Endothelial cell of umbilical vein (primary cell): ENCODE measurements at regions not wholly inside any gene's neighbourhood (a gene's known extent, or its start where the extent isn't known, plus 50 kb on each side); places are given as distances from the start of the nearest gene placed in this dataset.

Experiments used
- BruUV-seq: library from RNA; stranded (reverse); fragments of 400-500 nt; replicated peaks from 2 replicates; lab custom pipeline; 2021; lab: Mats Ljungman, UMichigan
- CTCF ChIA-PET: fragments of 300-600, 350-600 bp; sonication (Branson Sonifier 250); formaldehyde crosslinking; loops from one replicate; lab custom pipeline; 2021; ENCODE audit warnings: antibody characterized with exemption, inconsistent platforms; lab: Charles Lee
- POLR2A ChIA-PET: fragments of 300-600, 350-600 bp; sonication (Branson Sonifier 250); formaldehyde crosslinking; loops from one replicate; lab custom pipeline; 2021; ENCODE audit warnings: antibody characterized with exemption, inconsistent platforms; lab: Charles Lee
- DNase-seq: peaks from one replicate; pipeline ENCODE4 v3.0.0-alpha.2; 2011; ENCODE audit warnings: low read depth, low spot score
- FAIRE-seq: peaks from 2 replicates; lab custom pipeline; 2011; peaks lifted over from hg19 to GRCh38; lab: Jason Lieb, UNC
- H2AFZ ChIP-seq: 2 replicates; pipeline ENCODE4 v1.6.0; 2012; ENCODE audit warnings: low read depth, low read length, control low read depth, inconsistent platforms
- H3K27ac ChIP-seq: 2 replicates; pipeline ENCODE4 v1.5.1; 2011; ENCODE audit warnings: low read depth, mild to moderate bottlenecking, control low read depth, low read length, moderate library complexity; ENCODE audit not compliant: insufficient read depth
- H3K27me3 ChIP-seq, 2 experiments: 2 replicates each; pipeline versions ENCODE4 v1.6.0 to v1.6.1; 2011; ENCODE audit warnings: low read length in 2 of 2, mixed read lengths in 1 of 2; ENCODE audit not compliant: control insufficient read depth in 2 of 2, insufficient read depth in 2 of 2
- H3K36me3 ChIP-seq, 2 experiments: 2 replicates in 1 of 2; 3 replicates in 1 of 2; pipeline ENCODE4 v1.5.1; 2011; ENCODE audit warnings: low read length in 2 of 2, mild to moderate bottlenecking in 1 of 2, moderate library complexity in 1 of 2; ENCODE audit not compliant: control insufficient read depth in 2 of 2, insufficient read depth in 2 of 2; ENCODE audit errors: extremely low read depth in 1 of 2
- H3K4me1 ChIP-seq: 3 replicates; pipeline ENCODE4 v1.5.1; 2011; ENCODE audit warnings: mild to moderate bottlenecking, low read length; ENCODE audit not compliant: control insufficient read depth, insufficient read depth; ENCODE audit errors: extremely low read depth
- H3K4me2 ChIP-seq: 2 replicates; pipeline ENCODE4 v1.6.1; 2011; ENCODE audit warnings: low read length, control low read depth, mixed read lengths; ENCODE audit not compliant: insufficient read depth
- H3K4me3 ChIP-seq, 3 experiments: fragments of 200-600 bp in 1 of 3; sonication (generic), shearing (Covaris generic) in 1 of 3; replicated peaks in 1 of 3; 2 replicates each; pipeline ENCODE4 v1.5.1; 2011 to 2016; ENCODE audit warnings: control low read depth in 3 of 3, low read length in 3 of 3, mild to moderate bottlenecking in 2 of 3, inconsistent platforms in 1 of 3, low read depth in 1 of 3, moderate library complexity in 1 of 3; ENCODE audit not compliant: insufficient read depth in 1 of 3
- H3K79me2 ChIP-seq: 2 replicates; pipeline ENCODE4 v1.6.0; 2012; ENCODE audit warnings: low read length, inconsistent platforms; ENCODE audit not compliant: control insufficient read depth, insufficient read depth
- H3K9ac ChIP-seq: replicated peaks from 2 replicates; pipeline ENCODE3; 2011; ENCODE audit warnings: low read length, control low read depth; ENCODE audit not compliant: insufficient read depth; ENCODE audit errors: extremely low read depth
- H3K9me1 ChIP-seq: replicated peaks from 3 replicates; pipeline ENCODE4 v1.6.0; 2011; ENCODE audit warnings: mild to moderate bottlenecking, low read length; ENCODE audit not compliant: control insufficient read depth, insufficient read depth; ENCODE audit errors: extremely low read depth
- H3K9me3 ChIP-seq: replicated peaks from 2 replicates; pipeline ENCODE4 v1.5.1; 2012; ENCODE audit warnings: low read length, inconsistent platforms; ENCODE audit not compliant: control insufficient read depth, insufficient read depth
- H4K20me1 ChIP-seq: replicated peaks from 2 replicates; pipeline ENCODE3; 2011; ENCODE audit warnings: mild to moderate bottlenecking, low read length; ENCODE audit not compliant: control insufficient read depth, insufficient read depth; ENCODE audit errors: extremely low read depth
- EZH2 ChIP-seq: IDR thresholded peaks from 2 replicates; pipeline ENCODE4 v1.6.1; 2012; ENCODE audit warnings: borderline replicate concordance, low read depth, mild to moderate bottlenecking, moderate library complexity, low read length, inconsistent platforms; ENCODE audit not compliant: severe bottlenecking
- FOS ChIP-seq: IDR thresholded peaks from 2 replicates; pipeline ENCODE4 v1.6.1; 2011; ENCODE audit warnings: mild to moderate bottlenecking, low read length, moderate library complexity, borderline replicate concordance; ENCODE audit not compliant: insufficient read depth
- GATA2 ChIP-seq: IDR thresholded peaks from 2 replicates; pipeline ENCODE4 v1.7.0; 2011; ENCODE audit warnings: low read depth, mild to moderate bottlenecking, moderate library complexity, mixed read lengths, low read length; ENCODE audit not compliant: insufficient read length, insufficient read depth
- JUN ChIP-seq: IDR thresholded peaks from 2 replicates; pipeline ENCODE4 v1.6.1; 2011; ENCODE audit warnings: borderline replicate concordance, low read depth; ENCODE audit not compliant: insufficient read length, insufficient read depth
- MYC ChIP-seq: IDR thresholded peaks from one replicate; pipeline ENCODE4 v1.6.1; 2011; ENCODE audit warnings: mild to moderate bottlenecking, low read depth, low read length
- POLR2A ChIP-seq: IDR thresholded peaks from 2 replicates; pipeline ENCODE4 v1.6.1; 2012; ENCODE audit warnings: low read depth, mild to moderate bottlenecking, control low read depth, low read length
- POLR2AphosphoS5 ChIP-seq: IDR thresholded peaks from 2 replicates; pipeline ENCODE4 v1.6.1; 2012; ENCODE audit warnings: low read depth, mild to moderate bottlenecking, control low read depth, low read length, moderate library complexity; ENCODE audit not compliant: insufficient read depth
- dilution Hi-C: fragments of 300-500 bp; cut with MboI; formaldehyde crosslinking; loops from one replicate; pipeline ENCODE4 v1.15.0; 2019; ENCODE audit warnings: low sequenced_read_pairs; ENCODE audit not compliant: extremely low pct_ligation_motif_present
- intact Hi-C: fragments of 100-400 bp; cut with micrococcal nuclease; formaldehyde crosslinking; loops from one replicate; pipeline ENCODE4 v1.10.0; 2022
- TF ChIP-seq, protein P1 (sequence below), 2 donors: IDR thresholded peaks; 1 replicate in 1 of 2; 2 replicates in 1 of 2; pipeline ENCODE4 v1.5.1; 2011; ENCODE audit warnings: low read length in 2 of 2, mild to moderate bottlenecking in 2 of 2, moderate library complexity in 2 of 2, control low read depth in 1 of 2, inconsistent platforms in 1 of 2, low read depth in 1 of 2; ENCODE audit not compliant: insufficient read depth in 1 of 2; ENCODE audit errors: extremely low read depth in 1 of 2
- TF ChIP-seq, protein P2 (sequence below): IDR thresholded peaks from 2 replicates; pipeline ENCODE4 v1.6.1; 2011; ENCODE audit not compliant: insufficient read depth, insufficient read length

DNA sequence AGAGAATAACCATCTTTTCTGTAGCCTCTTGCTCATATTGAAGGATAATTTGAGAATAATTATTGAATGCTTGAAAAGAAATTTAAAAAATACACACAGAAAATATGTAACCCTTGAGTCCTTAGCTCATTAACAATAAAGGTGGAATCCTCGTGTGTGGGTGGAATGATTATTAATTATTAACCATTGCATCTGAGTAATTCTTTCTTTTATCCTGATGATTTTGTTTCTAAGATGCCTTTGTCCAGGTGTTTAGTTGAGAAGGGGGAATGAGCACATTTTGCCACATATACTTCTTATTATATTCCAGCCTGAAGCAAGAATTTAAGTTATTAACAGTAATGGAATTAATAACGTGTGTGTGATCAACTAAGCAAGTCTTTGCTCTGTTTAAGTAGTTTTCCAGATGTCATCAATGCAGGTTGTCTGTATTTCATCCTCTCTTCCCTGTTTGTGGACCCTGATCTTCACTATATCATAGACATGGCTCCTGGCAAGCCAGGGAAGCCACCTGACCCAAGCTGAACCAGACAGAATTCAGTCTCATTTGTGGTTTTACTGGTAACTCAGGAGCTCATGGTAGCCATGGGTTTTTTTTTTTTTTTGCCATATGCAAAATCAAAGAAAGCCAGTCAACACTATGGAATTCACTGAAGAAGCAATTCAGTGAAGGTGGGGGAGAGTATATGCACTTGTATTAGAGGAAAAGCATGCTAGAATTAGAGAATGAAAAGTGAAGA, 144.3 kb downstream of the KIF20B start:
- Histone ChIP-seq H2AFZ (no peak overlapping the region), H3K4me2 (no peak overlapping the region), H3K9me1 (no peaks in the 10 kb centered on the region), H3K9ac (no peak overlapping the region), H3K9me3 (no peaks in the 10 kb centered on the region), H3K79me2 (no peaks in the 10 kb centered on the region), H3K27me3 (peaks cover 0 to 3% of the 10 kb centered on the region in 2 experiments), H3K36me3 (no peaks in the 10 kb centered on the region), H3K4me1 (no peaks in the 10 kb centered on the region), H3K4me3 (no peak overlapping the region), H4K20me1 (no peaks in the 10 kb centered on the region), H3K27ac (no peak overlapping the region)
- intact Hi-C loops: no loop called here
- ChIA-PET POLR2A (no interaction called here), CTCF (interaction anchor here (1.1 kb wide), 1 partner anchor 12 kb away, joined by 3 read pairs; no protein-coding TSS in a partner anchor)
- TF ChIP-seq POLR2AphosphoS5 (no peak), GATA2 (no peak), POLR2A (no peak), EZH2 (no peak), JUN (no peak), MYC (no peak), FOS (no peak)
- TF ChIP-seq, protein P1, sequence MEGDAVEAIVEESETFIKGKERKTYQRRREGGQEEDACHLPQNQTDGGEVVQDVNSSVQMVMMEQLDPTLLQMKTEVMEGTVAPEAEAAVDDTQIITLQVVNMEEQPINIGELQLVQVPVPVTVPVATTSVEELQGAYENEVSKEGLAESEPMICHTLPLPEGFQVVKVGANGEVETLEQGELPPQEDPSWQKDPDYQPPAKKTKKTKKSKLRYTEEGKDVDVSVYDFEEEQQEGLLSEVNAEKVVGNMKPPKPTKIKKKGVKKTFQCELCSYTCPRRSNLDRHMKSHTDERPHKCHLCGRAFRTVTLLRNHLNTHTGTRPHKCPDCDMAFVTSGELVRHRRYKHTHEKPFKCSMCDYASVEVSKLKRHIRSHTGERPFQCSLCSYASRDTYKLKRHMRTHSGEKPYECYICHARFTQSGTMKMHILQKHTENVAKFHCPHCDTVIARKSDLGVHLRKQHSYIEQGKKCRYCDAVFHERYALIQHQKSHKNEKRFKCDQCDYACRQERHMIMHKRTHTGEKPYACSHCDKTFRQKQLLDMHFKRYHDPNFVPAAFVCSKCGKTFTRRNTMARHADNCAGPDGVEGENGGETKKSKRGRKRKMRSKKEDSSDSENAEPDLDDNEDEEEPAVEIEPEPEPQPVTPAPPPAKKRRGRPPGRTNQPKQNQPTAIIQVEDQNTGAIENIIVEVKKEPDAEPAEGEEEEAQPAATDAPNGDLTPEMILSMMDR (IDR thresholded peaks at IDR 0.05; ENCODE audit: extremely low read depth in 1 of 2, insufficient read depth in 1 of 2, low read depth in 1 of 2, low read length in 2 of 2): no peak
- TF ChIP-seq, protein P2, sequence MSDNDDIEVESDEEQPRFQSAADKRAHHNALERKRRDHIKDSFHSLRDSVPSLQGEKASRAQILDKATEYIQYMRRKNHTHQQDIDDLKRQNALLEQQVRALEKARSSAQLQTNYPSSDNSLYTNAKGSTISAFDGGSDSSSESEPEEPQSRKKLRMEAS: no peak
- no peak for DNase-seq
- dilution Hi-C loops: no loop called here
- no TSS peak for BruUV-seq
- no peak for FAIRE-seq
